Thymus (tissue), 11 donors: ENCODE measurements at regions not wholly inside any gene's neighbourhood (a gene's known extent, or its start where the extent isn't known, plus 50 kb on each side); places are given as distances from the start of the nearest gene placed in this dataset.

Source experiments
- DNase-seq, 9 donors: peaks; one replicate each; pipeline ENCODE4 v3.0.0-alpha.2; 2013; ENCODE audit warnings: low spot score in 9 of 9, low read depth in 6 of 9, missing footprints in 1 of 9
- H3K27ac ChIP-seq, 2 donors: one replicate each; pipeline ENCODE4 v1.5.1; 2013; ENCODE audit warnings: control low read depth in 1 of 2, low read depth in 1 of 2, low read length in 1 of 2, mild to moderate bottlenecking in 1 of 2, moderate library complexity in 1 of 2
- H3K27me3 ChIP-seq, 2 donors: one replicate each; pipeline ENCODE4 v1.5.1; 2013; ENCODE audit warnings: low read length in 1 of 2; ENCODE audit not compliant: control insufficient read depth in 2 of 2, insufficient read depth in 1 of 2
- H3K36me3 ChIP-seq, 2 donors: one replicate each; pipeline ENCODE4 v1.5.1; 2013; ENCODE audit warnings: low read length in 1 of 2, mild to moderate bottlenecking in 1 of 2, moderate library complexity in 1 of 2; ENCODE audit not compliant: control insufficient read depth in 2 of 2, insufficient read depth in 2 of 2
- H3K4me1 ChIP-seq, 2 donors: one replicate each; pipeline ENCODE4 v1.5.1; 2013; ENCODE audit warnings: low read length in 2 of 2; ENCODE audit not compliant: control insufficient read depth in 2 of 2, insufficient read depth in 2 of 2
- H3K4me3 ChIP-seq, 2 donors: one replicate each; pipeline ENCODE4 v1.5.1; 2013; ENCODE audit warnings: low read length in 2 of 2, control low read depth in 1 of 2, mild to moderate bottlenecking in 1 of 2
- H3K9me3 ChIP-seq, 2 donors: one replicate each; pipeline ENCODE4 v1.5.1; 2013; ENCODE audit warnings: low read length in 1 of 2, mild to moderate bottlenecking in 1 of 2; ENCODE audit not compliant: control insufficient read depth in 2 of 2, insufficient read depth in 1 of 2
- WGBS: extraction: QIAGEN DNeasy Blood & Tissue Kit; methylation state at CpG from one replicate; pipeline ENCODE4 v1.1.7; 2013; 5-methylcytosine and 5-hydroxymethylcytosine counted together
- donor health status: healthy.

- Histone ChIP-seq H3K4me3 (no peak overlapping the region), H3K27me3 (no peaks in the 10 kb centered on the region), H3K27ac (no peak overlapping the region), H3K36me3 (no peaks in the 10 kb centered on the region), H3K4me1 (no peaks in the 10 kb centered on the region), H3K9me3 (no peaks in the 10 kb centered on the region)
- no peak for DNase-seq
- 60% methylated on average over 4 of the region's 4 CpGs for WGBS
Observed at GRCh38 chr10:89129911-89130310, 77.2 kb downstream of the CH25H start.

- Histone ChIP-seq H3K4me1 (no peaks in the 10 kb centered on the region), H3K4me3 (no peak overlapping the region), H3K27ac (no peak overlapping the region), H3K36me3 (no peaks in the 10 kb centered on the region), H3K27me3 (no peaks in the 10 kb centered on the region), H3K9me3 (no peaks in the 10 kb centered on the region)
- peak in 1 of 9 donors; percentile 5 for DNase-seq
- WGBS, result 92% methylated on average over 4 of the region's 4 CpGs
Observed at GRCh38 chr10:89122433-89123051, 84.6 kb downstream of the CH25H start.

- Histone ChIP-seq H3K4me3 (no peak overlapping the region), H3K27me3 (no peaks in the 10 kb centered on the region), H3K27ac (no peak overlapping the region), H3K4me1 (no peaks in the 10 kb centered on the region), H3K9me3 (no peaks in the 10 kb centered on the region), H3K36me3 (no peaks in the 10 kb centered on the region)
- DNase-seq, result no peak
Observed at GRCh38 chr10:89121764-89122020, 85.4 kb downstream of the CH25H start.

GRCh38 chr10:89120931-89121763, 86.0 kb downstream of the CH25H start:
- Histone ChIP-seq H3K4me1 (no peaks in the 10 kb centered on the region), H3K27me3 (no peaks in the 10 kb centered on the region), H3K36me3 (no peaks in the 10 kb centered on the region), H3K4me3 (no peak overlapping the region), H3K9me3 (no peaks in the 10 kb centered on the region), H3K27ac (no peak overlapping the region)
- no peak for DNase-seq
- WGBS, result 95% methylated on average over 5 of the region's 5 CpGs

- Histone ChIP-seq H3K27ac (no peak overlapping the region), H3K4me1 (no peaks in the 10 kb centered on the region), H3K4me3 (no peak overlapping the region), H3K9me3 (no peaks in the 10 kb centered on the region), H3K27me3 (no peaks in the 10 kb centered on the region), H3K36me3 (no peaks in the 10 kb centered on the region)
- no peak for DNase-seq
- 100% methylated on average over 1 of the region's 1 CpG for WGBS
Observed at GRCh38 chr10:89119651-89120050, 87.5 kb downstream of the CH25H start.

- Histone ChIP-seq H3K4me3 (no peak overlapping the region), H3K27me3 (no peaks in the 10 kb centered on the region), H3K4me1 (no peaks in the 10 kb centered on the region), H3K27ac (no peak overlapping the region), H3K9me3 (no peaks in the 10 kb centered on the region), H3K36me3 (no peaks in the 10 kb centered on the region)
- DNase-seq, result no peak
- WGBS, result 39% methylated on average over 1 of the region's 1 CpG
Observed at GRCh38 chr10:89118091-89118490, 89.0 kb downstream of the CH25H start.

- Histone ChIP-seq H3K36me3 (no peaks in the 10 kb centered on the region), H3K4me3 (no peak overlapping the region), H3K4me1 (no peaks in the 10 kb centered on the region), H3K27ac (no peak overlapping the region), H3K27me3 (no peaks in the 10 kb centered on the region), H3K9me3 (no peaks in the 10 kb centered on the region)
- WGBS, result 97% methylated on average over 9 of the region's 9 CpGs
- DNase-seq, result no peak
Observed at GRCh38 chr10:89115876-89116627, 91.1 kb downstream of the CH25H start.

- Histone ChIP-seq H3K4me1 (no peaks in the 10 kb centered on the region), H3K27ac (no peak overlapping the region), H3K36me3 (no peaks in the 10 kb centered on the region), H3K27me3 (no peaks in the 10 kb centered on the region), H3K9me3 (no peaks in the 10 kb centered on the region), H3K4me3 (no peak overlapping the region)
- 94% methylated on average over 1 of the region's 1 CpG for WGBS
- no peak for DNase-seq
Observed at GRCh38 chr10:89114846-89115625, 92.1 kb downstream of the CH25H start.

- DNase-seq, result no peak
- Histone ChIP-seq H3K36me3 (no peaks in the 10 kb centered on the region), H3K4me3 (no peak overlapping the region), H3K27ac (no peak overlapping the region), H3K9me3 (peaks cover 0 to 3% of the 10 kb centered on the region in 2 donors), H3K4me1 (no peaks in the 10 kb centered on the region), H3K27me3 (no peaks in the 10 kb centered on the region)
- WGBS, result 97% methylated on average over 3 of the region's 3 CpGs
Observed at GRCh38 chr10:89102735-89103134, 104.4 kb downstream of the CH25H start.
